PFSK-1 (cell line): ENCODE measurements at regions not wholly inside any gene's neighbourhood (a gene's known extent, or its start where the extent isn't known, plus 50 kb on each side); places are given as distances from the start of the nearest gene placed in this dataset.

Experiments used
- FOXP2 ChIP-seq: optimal IDR thresholded peaks from 2 replicates; pipeline ENCODE3; 2011; ENCODE audit warnings: borderline replicate concordance, control low read depth, inconsistent platforms; ENCODE audit not compliant: insufficient read depth; ENCODE audit errors: extremely low read length, extremely low read depth
- POLR2AphosphoS5 ChIP-seq: IDR thresholded peaks from 2 replicates; pipeline ENCODE4 v1.6.1; 2012; ENCODE audit warnings: low read depth, mild to moderate bottlenecking, control low read depth, low read length, moderate library complexity
- REST ChIP-seq, 2 experiments: IDR thresholded peaks; 2 replicates each; pipeline versions ENCODE4 v1.6.1 to v1.8.0; 2011 to 2012; ENCODE audit warnings: low read depth in 2 of 2, low read length in 2 of 2, control low read depth in 1 of 2, inconsistent platforms in 1 of 2, mild to moderate bottlenecking in 1 of 2, moderate library complexity in 1 of 2; ENCODE audit not compliant: insufficient read depth in 1 of 2
- SIN3A ChIP-seq: IDR thresholded peaks from 2 replicates; pipeline ENCODE4 v1.6.1; 2012; ENCODE audit warnings: mild to moderate bottlenecking, low read length, moderate library complexity, borderline replicate concordance; ENCODE audit not compliant: insufficient read depth
- TAF1 ChIP-seq: IDR thresholded peaks from 2 replicates; pipeline ENCODE4 v1.6.1; 2012; ENCODE audit warnings: low read length, control low read depth, borderline replicate concordance; ENCODE audit not compliant: insufficient read depth

DNA sequence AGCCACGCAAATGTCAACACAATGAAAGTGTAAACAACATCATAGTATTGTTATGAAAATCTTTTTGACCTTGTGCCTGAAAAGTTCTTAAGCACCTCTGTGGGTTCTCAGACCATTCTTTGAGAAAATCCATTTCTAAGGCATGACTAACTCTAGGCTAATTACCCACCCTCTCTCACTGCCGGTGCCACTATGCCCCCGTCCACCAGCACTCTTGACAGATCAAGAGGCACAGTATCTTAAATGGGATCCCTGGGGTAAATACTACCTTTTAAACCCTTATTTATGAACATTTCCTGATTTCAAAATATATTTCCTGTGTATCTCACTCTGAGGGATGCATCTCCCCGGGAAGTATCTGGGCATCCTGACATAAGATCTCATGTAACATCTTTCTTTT is 607.5 kb downstream of the METTL15 start:
- no peak for TF ChIP-seq FOXP2
- TF ChIP-seq SIN3A = no peak
- TF ChIP-seq POLR2AphosphoS5 = no peak
- no peak for TF ChIP-seq TAF1
- no peak for TF ChIP-seq REST (IDR thresholded peaks at IDR 0.05; ENCODE audit: insufficient read depth in 1 of 2, low read depth in 2 of 2, low read length in 2 of 2)

DNA sequence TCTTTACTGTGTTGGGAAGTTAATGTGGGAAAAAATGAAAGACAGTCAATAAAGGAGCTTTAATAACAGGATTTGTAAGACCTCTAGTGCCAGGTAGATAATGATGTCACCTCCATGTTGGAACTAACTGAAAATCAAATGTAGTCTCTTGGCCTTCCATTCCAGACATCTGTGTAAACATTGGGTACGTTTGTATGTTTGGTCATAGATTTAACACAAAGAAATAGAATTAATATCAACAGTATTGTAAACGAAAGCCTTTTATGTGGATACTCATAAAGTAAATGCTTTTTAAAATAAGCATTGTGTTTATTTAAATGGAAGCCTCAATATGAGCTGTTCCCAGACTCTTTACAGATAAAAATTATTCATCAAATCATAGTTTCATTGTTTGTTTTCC is 605.7 kb downstream of the METTL15 start:
- TF ChIP-seq FOXP2 = no peak
- TF ChIP-seq POLR2AphosphoS5 = no peak
- TF ChIP-seq REST (IDR thresholded peaks at IDR 0.05; ENCODE audit: insufficient read depth in 1 of 2, low read depth in 2 of 2, low read length in 2 of 2) = no peak
- no peak for TF ChIP-seq TAF1
- TF ChIP-seq SIN3A = no peak

DNA sequence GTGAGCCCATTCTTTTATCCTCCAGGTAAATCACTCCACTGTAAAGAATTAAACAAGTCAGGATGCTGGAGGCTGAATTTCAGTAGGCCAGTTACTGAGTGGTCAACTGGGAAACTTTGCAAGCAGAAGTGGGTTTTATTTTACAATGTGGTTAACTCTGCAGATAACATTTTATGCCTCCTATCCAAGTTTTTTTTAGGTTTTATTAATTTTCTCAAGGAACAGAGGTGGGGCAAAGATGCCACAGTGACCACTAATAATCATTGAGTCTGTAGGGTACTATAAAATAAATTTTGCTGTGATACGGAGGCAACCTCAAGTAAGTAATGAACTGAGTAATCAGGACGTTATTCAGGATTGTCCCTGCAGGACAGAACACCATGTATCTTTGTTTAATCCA is 599.9 kb downstream of the METTL15 start:
- TF ChIP-seq REST (IDR thresholded peaks at IDR 0.05; ENCODE audit: insufficient read depth in 1 of 2, low read depth in 2 of 2, low read length in 2 of 2) (no peak), POLR2AphosphoS5 (no peak), SIN3A (no peak), FOXP2 (no peak), TAF1 (no peak)

DNA sequence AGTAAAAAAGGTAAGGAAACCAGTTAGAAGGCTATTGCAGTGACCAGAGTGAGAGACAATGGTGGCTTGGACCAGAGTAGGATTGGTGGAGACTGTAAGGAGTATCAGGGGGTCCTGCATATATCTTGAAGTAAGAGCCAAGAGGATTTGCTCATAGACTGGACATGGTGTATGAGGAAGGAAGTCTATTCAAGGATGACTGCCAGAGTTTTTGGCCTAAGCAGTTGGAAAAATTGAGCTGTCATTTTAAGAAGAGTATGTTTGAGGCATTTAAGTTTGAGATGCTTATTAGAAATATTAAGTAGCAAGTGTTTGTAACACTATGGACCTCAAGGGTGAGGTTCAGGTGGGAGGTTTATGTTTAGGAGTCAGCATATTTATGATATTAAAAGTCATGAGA is 596.6 kb downstream of the METTL15 start:
- TF ChIP-seq POLR2AphosphoS5 = no peak
- no peak for TF ChIP-seq TAF1
- TF ChIP-seq SIN3A = no peak
- no peak for TF ChIP-seq REST (IDR thresholded peaks at IDR 0.05; ENCODE audit: insufficient read depth in 1 of 2, low read depth in 2 of 2, low read length in 2 of 2)
- no peak for TF ChIP-seq FOXP2

GRCh38 chr11:28703371-28703770 is 595.2 kb downstream of the METTL15 start:
- TF ChIP-seq TAF1 (no peak), REST (IDR thresholded peaks at IDR 0.05; ENCODE audit: insufficient read depth in 1 of 2, low read depth in 2 of 2, low read length in 2 of 2) (no peak), POLR2AphosphoS5 (no peak), SIN3A (no peak), FOXP2 (no peak)
